HG03095 (cell line): ENCODE measurements at regions not wholly inside any gene's neighbourhood (a gene's known extent, or its start where the extent isn't known, plus 50 kb on each side); places are given as distances from the start of the nearest gene placed in this dataset.
"Not testable (repeated sequence)": the region's sequence is repeated elsewhere in the genome, so short reads cannot be mapped to it uniquely, and the experiment has no call there.

ENCODE experiments used
- ATAC-seq: cut with Tn5 transposase; IDR thresholded peaks from one replicate; pipeline ENCODE4 v1.9.1; 2021; ENCODE audit warnings: moderate library complexity; ENCODE audit not compliant: unreplicated experiment

DNA sequence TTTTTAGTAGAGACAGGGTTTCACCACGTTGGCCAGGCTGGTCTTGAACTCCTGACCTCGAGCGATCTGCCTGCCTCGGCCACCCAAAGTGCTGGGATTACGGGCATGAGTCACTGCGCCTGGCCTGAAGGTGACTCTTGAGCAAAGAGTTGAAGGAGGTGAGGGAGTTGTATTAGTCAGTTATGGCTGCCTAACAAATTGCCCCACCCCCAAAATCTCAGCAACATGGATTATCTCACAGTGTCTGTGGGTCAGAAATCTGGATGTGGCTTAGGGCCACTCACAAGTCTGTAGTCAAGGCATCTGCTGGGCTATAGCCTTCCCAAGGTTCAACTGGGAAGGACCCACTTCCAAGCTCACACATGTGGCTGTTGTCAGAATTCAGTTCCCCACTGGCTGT is 52.8 kb upstream of the ADGRE5 start:
- ATAC-seq: no peak

DNA sequence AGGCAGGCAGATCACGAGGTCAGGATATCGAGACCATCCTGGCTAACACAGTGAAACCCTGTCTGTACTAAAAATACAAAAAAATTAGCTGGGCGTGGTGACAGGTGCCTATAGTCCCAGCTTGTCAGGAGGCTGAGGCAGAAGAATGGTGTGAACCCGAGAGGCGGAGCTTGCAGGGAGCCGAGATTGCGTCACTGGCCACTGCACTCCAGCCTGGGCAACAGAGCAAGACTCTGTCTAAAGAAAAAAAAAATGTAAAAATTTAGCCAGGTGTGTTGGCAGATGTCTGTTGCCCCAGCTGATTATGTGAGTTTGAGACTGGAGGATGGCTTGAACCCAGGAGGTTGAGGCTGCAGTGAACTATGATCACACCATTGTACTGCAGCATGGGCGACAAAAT is 54.2 kb upstream of the ADGRE5 start:
- ATAC-seq: not testable (repeated sequence)

GRCh38 chr19:14325863-14326262 is 55.4 kb upstream of the ADGRE5 start:
- no peak for ATAC-seq

DNA sequence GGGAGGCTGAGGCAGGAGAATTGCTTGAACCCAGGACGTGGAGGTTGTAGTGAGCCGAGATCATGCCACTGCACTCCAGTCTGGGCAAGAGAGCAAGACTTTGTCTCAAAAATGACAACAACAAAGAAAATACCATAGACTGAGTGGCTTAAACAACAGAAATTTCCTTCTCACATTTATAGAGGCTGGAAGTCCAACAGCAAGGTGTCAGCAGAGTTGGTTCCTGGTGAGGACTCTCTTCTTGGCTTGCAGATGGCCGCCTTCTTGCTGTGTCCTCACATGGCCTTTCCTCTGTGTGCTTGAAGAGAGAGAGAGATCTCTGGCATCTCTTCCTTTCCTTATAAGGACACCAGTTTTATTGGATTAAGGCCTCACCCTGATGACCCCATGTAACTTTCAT is 56.1 kb upstream of the ADGRE5 start:
- no peak for ATAC-seq

DNA sequence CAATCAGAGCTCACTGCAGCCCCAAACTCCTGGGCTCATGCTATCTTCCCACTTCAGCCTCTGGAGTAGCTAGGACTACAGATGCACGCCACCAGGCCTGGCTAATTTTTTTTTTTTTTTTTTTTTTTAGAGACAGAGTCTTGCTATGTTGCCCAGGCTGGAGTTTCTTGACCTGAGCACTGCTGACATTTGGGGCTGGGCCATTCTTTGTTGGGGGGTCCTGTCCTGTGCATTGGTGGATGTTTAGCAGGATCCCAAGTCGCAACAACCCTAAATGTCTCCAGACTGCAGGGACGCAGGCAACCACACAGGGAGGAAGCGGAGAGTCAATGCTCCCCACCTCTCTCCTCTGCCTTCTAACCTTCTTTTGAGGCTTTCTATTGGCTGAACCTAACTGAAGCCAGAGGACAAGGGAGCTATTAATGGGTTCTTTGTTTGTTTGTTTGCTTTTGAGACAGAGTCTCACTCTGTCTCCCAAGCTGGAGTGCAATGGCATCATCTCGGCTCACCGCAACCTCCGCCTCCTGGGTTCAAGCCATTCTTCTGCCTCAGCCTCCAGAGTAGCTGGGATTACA is 58.3 kb upstream of the ADGRE5 start:
- ATAC-seq: no peak

DNA sequence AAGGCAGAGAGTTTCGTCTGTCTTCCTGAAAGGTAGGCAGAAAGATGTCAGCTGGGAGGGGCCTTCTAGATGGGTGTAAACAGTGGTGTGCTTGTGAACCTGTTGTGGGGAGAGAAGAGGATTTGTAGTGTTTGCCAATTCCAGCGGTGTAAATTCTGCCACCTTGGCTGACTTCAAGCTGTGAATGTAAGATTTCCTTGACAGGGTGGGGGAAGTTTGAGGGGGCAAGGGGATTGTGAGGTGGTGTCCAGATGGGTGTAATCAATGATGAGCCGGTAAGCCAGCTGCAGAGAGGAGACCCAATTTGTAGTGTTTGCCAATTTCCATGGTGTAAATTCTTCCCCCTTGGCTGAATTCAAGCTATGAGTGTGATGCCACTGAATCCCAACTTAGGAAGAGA is 61.0 kb upstream of the ADGRE5 start:
- ATAC-seq: no peak

GRCh38 chr19:14319720-14320119 is 61.5 kb upstream of the ADGRE5 start:
- not testable (repeated sequence) for ATAC-seq

DNA sequence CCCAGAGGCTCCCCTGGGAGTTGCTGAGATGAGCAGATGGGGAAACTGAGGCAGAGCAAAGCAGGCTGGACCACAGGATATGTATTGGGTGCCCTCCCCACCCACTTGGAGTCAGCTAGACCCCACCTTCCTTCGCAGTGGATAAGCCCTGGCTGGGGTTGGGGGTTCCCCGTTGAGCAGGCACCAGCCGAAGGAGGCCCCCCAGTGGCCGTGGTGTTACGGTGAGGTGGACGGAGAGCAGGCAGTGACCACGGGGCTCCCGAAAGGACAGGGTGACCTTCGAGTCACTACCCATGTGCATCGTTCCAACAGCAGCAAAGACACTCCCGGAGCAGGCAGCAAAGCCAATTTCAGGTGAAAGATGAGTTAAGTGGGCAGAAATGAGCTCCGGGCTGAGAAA is 62.4 kb upstream of the ADGRE5 start:
- ATAC-seq: no peak

- no peak for ATAC-seq
These were observed 64.1 kb upstream of the ADGRE5 start for GRCh38 chr19:14317157-14317556.

GRCh38 chr19:14315433-14315832 is 65.8 kb upstream of the ADGRE5 start:
- ATAC-seq: no peak

DNA sequence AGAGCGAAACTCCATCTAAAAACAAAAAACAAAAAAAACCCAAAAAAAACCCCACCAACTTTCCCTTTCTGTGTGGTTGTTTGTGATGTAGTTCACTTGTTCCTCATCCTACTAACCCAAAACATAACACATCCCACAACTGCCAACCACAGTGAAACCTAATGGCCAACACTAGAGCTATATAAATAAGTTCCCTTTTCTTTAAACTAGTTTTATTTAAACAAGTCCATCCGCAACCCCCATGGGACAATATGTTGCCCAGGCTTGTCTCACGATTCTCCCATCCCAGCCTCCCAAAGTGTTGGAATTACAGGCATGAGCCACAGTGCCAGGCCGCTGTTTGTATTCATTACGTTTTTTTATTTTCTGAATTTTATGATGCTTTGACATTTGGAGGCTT is 71.2 kb upstream of the ADGRE5 start:
- no peak for ATAC-seq

DNA sequence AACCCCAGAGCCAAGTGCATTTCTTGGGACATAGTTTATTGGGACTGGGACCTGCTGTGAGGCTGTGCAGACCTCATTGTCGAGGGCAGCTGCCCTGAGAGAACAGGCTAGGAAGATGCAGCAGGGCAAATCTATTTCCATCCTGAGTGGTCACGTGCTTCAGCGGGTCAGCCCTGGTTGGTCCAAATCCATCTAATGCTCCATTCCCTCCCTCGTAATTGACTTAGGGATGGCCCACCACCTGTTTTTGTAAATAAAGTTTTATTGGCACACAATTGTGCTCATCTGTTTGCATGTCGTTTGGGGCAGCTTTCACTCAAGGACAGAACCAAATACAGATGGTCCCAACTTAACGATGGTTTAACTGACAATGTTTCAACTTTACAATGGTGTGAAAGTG is 75.5 kb upstream of the ADGRE5 start:
- ATAC-seq: no peak

DNA sequence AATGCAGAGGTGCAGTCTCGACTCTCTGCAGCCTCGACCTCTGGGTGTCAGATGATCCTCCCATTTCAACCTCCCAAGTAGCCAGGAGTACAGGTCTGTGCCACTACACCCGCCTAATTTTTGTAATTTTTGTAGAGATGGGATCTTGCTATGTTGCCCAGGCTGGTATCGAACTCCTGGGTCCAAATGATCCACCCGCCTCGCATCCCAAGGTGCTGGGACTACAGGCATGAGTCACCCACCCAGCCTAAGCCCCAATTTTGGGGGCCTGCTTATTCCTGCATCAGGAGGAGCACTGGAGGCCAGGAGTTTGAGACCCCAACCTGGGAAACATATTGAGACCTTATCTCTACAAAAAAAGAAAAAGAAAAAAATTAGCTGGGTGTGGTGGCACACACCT is 80.1 kb upstream of the ADGRE5 start:
- no peak for ATAC-seq

GRCh38 chr19:14300303-14300702 is 80.9 kb upstream of the ADGRE5 start:
- no peak for ATAC-seq

DNA sequence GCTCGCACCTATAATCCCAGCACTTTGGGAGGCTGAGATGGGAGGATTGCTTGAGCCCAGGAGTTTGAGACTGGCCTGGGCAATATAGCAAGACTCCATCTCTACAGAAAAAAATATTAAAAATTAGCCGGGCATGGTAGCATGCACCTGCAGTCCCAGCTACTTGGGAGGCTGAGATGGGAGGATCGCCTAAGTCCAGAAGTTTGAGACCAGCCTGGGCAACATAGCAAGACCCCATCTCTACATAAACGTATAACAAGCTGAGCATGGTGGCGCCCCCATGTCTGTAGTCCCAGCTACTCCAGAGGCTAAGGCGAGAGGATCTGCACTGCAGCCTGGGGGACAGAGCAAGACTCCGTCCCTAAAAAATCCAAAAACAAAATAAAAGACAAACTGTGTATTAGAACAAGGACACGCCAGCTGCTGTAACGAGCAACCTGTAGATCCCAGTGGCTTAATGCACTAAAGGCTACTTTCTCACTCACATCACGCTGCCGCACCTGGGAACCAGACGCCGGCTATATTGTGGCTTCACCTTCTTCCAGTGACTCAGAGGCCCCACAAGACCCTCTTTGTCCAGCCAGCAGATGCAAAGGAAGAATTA is 81.9 kb upstream of the ADGRE5 start:
- ATAC-seq: not testable (repeated sequence)

DNA sequence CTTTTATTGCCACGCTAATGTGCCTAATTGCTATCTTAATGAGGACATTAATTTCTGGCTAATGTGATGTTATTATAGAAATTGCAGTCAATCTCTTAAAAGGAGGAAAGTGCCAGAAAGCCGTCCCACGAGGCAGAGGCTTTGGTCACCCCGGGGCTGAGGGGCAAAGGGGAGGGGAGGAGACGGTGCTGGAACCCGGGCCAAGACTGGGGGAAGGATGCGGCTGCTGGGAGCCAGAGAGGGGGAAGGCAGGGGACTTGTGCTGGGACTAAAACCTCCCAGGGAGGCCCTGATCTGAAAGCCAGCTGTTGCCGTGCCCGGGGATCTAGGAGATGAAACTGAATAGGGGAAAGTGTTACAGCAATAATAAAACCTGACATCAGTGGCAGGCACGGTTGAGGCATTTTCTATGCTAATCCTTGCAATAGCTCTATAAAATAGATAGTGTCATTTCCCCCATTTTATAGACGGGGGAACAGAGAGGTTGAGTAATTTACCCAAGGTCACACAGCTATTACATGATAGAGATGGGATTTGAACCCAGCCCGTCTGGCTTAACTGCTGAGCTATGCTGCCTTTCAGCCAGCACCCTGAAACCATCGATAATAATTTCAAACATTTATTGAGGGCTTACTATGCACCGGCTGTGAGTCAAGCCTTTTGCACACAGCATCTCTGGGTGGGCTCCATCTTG is 83.2 kb upstream of the ADGRE5 start:
- ATAC-seq: not testable (repeated sequence)

DNA sequence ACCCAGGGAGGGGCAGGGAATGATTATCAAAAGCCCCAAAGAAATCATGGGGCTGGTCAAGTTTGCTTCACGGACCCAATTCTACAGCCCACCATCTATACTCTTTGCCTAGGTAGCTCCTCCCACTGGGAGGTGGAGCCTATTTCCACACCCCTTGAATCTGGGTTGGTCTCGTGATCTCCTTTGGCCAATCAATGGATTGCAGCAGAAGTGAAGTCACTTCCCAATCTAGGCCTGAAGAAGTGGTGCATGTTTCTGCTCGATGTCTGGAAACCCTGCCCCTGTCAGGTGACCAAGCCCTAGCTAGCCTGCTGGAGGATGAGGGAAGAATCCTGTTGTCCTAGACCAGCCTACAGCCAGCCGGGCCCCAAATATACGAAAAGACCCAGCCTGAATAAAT is 86.3 kb upstream of the ADGRE5 start:
- not testable (repeated sequence) for ATAC-seq

- ATAC-seq: not testable (repeated sequence)
These were observed 87.5 kb upstream of the ADGRE5 start for GRCh38 chr19:14293816-14294170.

DNA sequence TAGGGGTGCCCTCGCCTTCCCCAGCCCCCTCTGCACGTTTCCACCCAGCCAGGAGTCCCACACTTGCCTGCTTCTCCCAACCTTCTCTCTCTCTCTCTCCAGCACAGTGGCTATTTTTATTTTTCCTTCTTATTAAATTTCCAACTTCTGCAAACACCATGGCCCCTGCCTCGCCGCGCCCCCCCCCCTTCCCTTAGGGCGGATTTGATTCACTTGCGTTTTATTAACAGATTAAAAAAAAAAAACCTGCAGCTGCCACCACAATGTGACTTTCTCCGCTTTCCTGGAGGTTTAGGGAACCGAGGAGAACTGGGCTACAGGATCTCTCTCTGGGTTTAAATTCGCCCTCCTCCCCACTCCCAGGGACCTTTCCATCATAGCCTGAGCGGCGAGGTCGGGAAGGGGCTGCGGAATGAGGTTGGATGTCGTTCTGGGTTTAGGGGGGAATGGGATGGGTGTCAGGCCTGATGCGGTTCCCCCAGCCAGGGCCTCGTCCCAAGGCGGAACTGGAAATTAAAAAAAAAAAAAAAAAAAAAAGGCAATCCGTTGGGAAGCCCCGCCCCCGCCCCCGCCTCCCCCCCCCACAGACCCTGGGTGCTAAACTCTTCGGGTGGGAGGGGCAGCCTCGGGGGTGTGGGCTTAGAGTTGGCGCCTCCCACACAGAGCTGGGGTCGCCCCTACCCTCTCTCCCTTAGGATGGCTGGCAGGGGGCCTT is 87.3 kb upstream of the ADGRL1 start:
- not testable (repeated sequence) for ATAC-seq

GRCh38 chr19:14289810-14290209 is 83.8 kb upstream of the ADGRL1 start:
- ATAC-seq: not testable (repeated sequence)

GRCh38 chr19:14287837-14288236 is 81.9 kb upstream of the ADGRL1 start:
- not testable (repeated sequence) for ATAC-seq

GRCh38 chr19:14286594-14286993 is 80.6 kb upstream of the ADGRL1 start:
- ATAC-seq: not testable (repeated sequence)
